HCT116 (cell line): ENCODE measurements at regions not wholly inside any gene's neighbourhood (a gene's known extent, or its start where the extent isn't known, plus 50 kb on each side); places are given as distances from the start of the nearest gene placed in this dataset.

Experiments used
- ATAC-seq: fragments of 200-7000 bp; cut with Tn5 transposase; 2 replicates; pipeline ENCODE4 v1.9.1; 2020; ENCODE audit warnings: mild to moderate bottlenecking, moderate library complexity
- BruUV-seq: library from RNA; stranded (reverse); fragments of 400-500 nt; replicated peaks from 2 replicates; lab custom pipeline; 2021; lab: Mats Ljungman, UMichigan
- CTCF ChIA-PET: fragments of 300-600 bp; sonication (Branson Sonifier 250); formaldehyde crosslinking; loops from one replicate; lab custom pipeline; 2021; ENCODE audit warnings: antibody characterized with exemption; lab: Charles Lee
- POLR2A ChIA-PET: fragments of 300-600, 350-600 bp; sonication (Branson Sonifier 250); formaldehyde crosslinking; loops from one replicate; lab custom pipeline; 2021; ENCODE audit warnings: antibody characterized with exemption; lab: Charles Lee
- RAD21 ChIA-PET, 2 experiments: fragments of 300-600 bp; sonication (Branson Sonifier 250); formaldehyde crosslinking; loops; one replicate each; lab custom pipeline; 2023; ENCODE audit warnings: low total read pairs in 2 of 2; ENCODE audit not compliant: uncharacterized antibody in 2 of 2, unreplicated experiment in 2 of 2, low non-redundant PET in 1 of 2; lab: Charles Lee
- DNase-seq: peaks from one replicate; pipeline ENCODE4 v3.0.0-alpha.2; 2010; ENCODE audit warnings: low read depth, low spot score
- H2AFZ ChIP-seq: fragments of 200-600 bp; shearing (Covaris generic), sonication (generic); 2 replicates; pipeline ENCODE4 v1.6.1; 2017; ENCODE audit warnings: low read depth, mixed run types, mixed read lengths, antibody characterized with exemption, low read length; ENCODE audit not compliant: poor library complexity, severe bottlenecking
- H3K27ac ChIP-seq: 2 replicates; pipeline ENCODE4 v1.5.1; 2012; ENCODE audit warnings: low read depth, low read length
- H3K27me3 ChIP-seq: fragments of 200-600 bp; sonication (generic); 2 replicates; pipeline ENCODE4 v1.6.1; 2016; ENCODE audit warnings: mixed run types, low read length, mixed read lengths; ENCODE audit not compliant: insufficient read depth
- H3K36me3 ChIP-seq, 2 experiments: fragments of 200-500 bp in 1 of 2; fragments of 200-600 bp in 1 of 2; sonication (Bioruptor generic) in 1 of 2; sonication (generic) in 1 of 2; 2 replicates each; pipeline versions ENCODE4 v1.5.1 to v1.6.1; 2014 to 2016; ENCODE audit warnings: low read length in 2 of 2, inconsistent platforms in 1 of 2, mixed read lengths in 1 of 2, mixed run types in 1 of 2; ENCODE audit not compliant: insufficient read depth in 2 of 2, control insufficient read depth in 1 of 2
- H3K4me1 ChIP-seq, 2 experiments: fragments of 200-600 bp in 1 of 2; sonication (generic) in 1 of 2; 2 replicates each; pipeline versions ENCODE4 v1.5.1 to v1.6.1; 2012 to 2017; ENCODE audit warnings: low read length in 2 of 2, inconsistent platforms in 1 of 2, mild to moderate bottlenecking in 1 of 2, mixed read lengths in 1 of 2, mixed run types in 1 of 2, moderate library complexity in 1 of 2; ENCODE audit not compliant: insufficient read depth in 2 of 2, control insufficient read depth in 1 of 2
- H3K4me2 ChIP-seq: fragments of 200-600 bp; sonication (generic); 2 replicates; pipeline ENCODE4 v1.6.1; 2017; ENCODE audit warnings: mixed run types, low read length, mixed read lengths
- H3K4me3 ChIP-seq, 2 experiments: fragments of 200-600 bp in 1 of 2; sonication (generic) in 1 of 2; replicated peaks in 1 of 2; 2 replicates each; pipeline ENCODE4 v1.5.1; 2011 to 2016; ENCODE audit warnings: low read length in 2 of 2, control low read depth in 1 of 2, low read depth in 1 of 2, mild to moderate bottlenecking in 1 of 2, mixed read lengths in 1 of 2, mixed run types in 1 of 2
- H3K79me2 ChIP-seq: fragments of 200-600 bp; sonication (generic); 2 replicates; pipeline ENCODE4 v1.6.1; 2017; ENCODE audit warnings: mild to moderate bottlenecking, mixed run types, low read length, moderate library complexity, mixed read lengths; ENCODE audit not compliant: insufficient read depth
- H3K9ac ChIP-seq: fragments of 200-600 bp; sonication (generic); 2 replicates; pipeline ENCODE4 v1.6.1; 2016; ENCODE audit warnings: low read length, mixed read lengths
- H3K9me2 ChIP-seq: fragments of 200-600 bp; sonication (generic), shearing (Covaris generic); 2 replicates; pipeline ENCODE4 v1.6.1; 2017; ENCODE audit warnings: mixed run types, mild to moderate bottlenecking, moderate library complexity; ENCODE audit not compliant: insufficient read depth
- H3K9me3 ChIP-seq, 2 experiments: fragments of 200-500 bp in 1 of 2; fragments of 200-600 bp in 1 of 2; sonication (Bioruptor generic) in 1 of 2; sonication (generic) in 1 of 2; 2 replicates each; pipeline ENCODE4 v1.6.1; 2014 to 2017; ENCODE audit warnings: low read length in 2 of 2, mixed read lengths in 2 of 2, inconsistent platforms in 1 of 2, low read depth in 1 of 2, mild to moderate bottlenecking in 1 of 2, mixed run types in 1 of 2, moderate library complexity in 1 of 2; ENCODE audit not compliant: control insufficient read depth in 1 of 2, insufficient read depth in 1 of 2
- H4K20me1 ChIP-seq: fragments of 200-600 bp; sonication (generic), shearing (Covaris generic); 2 replicates; pipeline ENCODE4 v1.6.1; 2017; ENCODE audit warnings: mixed run types, mild to moderate bottlenecking, moderate library complexity; ENCODE audit not compliant: insufficient read depth
- CBX3 ChIP-seq: IDR thresholded peaks from 2 replicates; pipeline ENCODE4 v1.6.1; 2012; ENCODE audit warnings: low read depth
- CEBPB ChIP-seq: IDR thresholded peaks from 2 replicates; pipeline ENCODE4 v1.6.1; 2012; ENCODE audit warnings: low read depth
- ELF1 ChIP-seq: IDR thresholded peaks from 2 replicates; pipeline ENCODE4 v1.6.1; 2012; ENCODE audit warnings: low read depth, borderline replicate concordance
- EZH2 ChIP-seq: fragments of 200-600 bp; sonication (generic); IDR thresholded peaks from 2 replicates; pipeline ENCODE4 v1.6.1; 2017; ENCODE audit warnings: antibody characterized with exemption, mixed run types
- POLR2AphosphoS5 ChIP-seq: IDR thresholded peaks from 2 replicates; pipeline ENCODE4 v1.6.1; 2011; ENCODE audit warnings: mild to moderate bottlenecking, low read depth, low read length, moderate library complexity
- RAD21 ChIP-seq: IDR thresholded peaks from 2 replicates; pipeline ENCODE4 v1.6.1; 2012; ENCODE audit warnings: low read depth, mild to moderate bottlenecking
- ZFX ChIP-seq: fragments of 450-650 bp; IDR thresholded peaks from 2 replicates; pipeline ENCODE4 v1.6.1; 2017
- ZNF274 ChIP-seq: fragments of 200-500 bp; sonication (Bioruptor generic); IDR thresholded peaks from 2 replicates; pipeline ENCODE4 v1.6.1; 2014; ENCODE audit warnings: mild to moderate bottlenecking, low read depth, low read length, inconsistent platforms
- intact Hi-C: fragments of 100-400 bp; cut with micrococcal nuclease; formaldehyde crosslinking; loops from 2 replicates; pipeline ENCODE4 v1.10.0; 2022

DNA sequence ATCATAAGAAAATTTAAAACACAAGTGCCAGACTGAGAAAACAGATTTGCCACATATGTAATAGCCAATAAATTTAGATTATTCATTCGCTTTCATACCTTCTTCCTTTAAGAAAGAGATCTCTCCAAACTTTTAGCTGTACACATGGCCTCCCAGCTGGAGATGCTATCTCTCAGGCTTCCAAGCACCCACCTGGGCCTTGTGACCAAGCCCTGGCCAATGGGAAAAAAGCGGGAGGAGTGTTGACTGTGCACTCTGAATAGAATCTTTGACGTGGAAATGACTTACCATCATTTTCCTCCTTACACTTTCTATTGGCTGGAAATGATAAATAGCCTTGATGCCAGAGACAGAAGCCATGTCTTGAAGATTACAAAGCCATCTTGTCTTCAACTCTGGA is 1106.6 kb downstream of the TBL1XR1 start:
- ATAC-seq, result no peak
- Histone ChIP-seq H3K4me3 (no peak overlapping the region), H3K9me2 (no peaks in the 10 kb centered on the region), H4K20me1 (no peaks in the 10 kb centered on the region), H3K27me3 (no peaks in the 10 kb centered on the region), H3K9ac (no peak overlapping the region), H3K9me3 (no peaks in the 10 kb centered on the region), H3K4me1 (no peaks in the 10 kb centered on the region), H3K4me2 (no peak overlapping the region), H3K27ac (no peak overlapping the region), H2AFZ (no peak overlapping the region), H3K36me3 (no peaks in the 10 kb centered on the region), H3K79me2 (no peaks in the 10 kb centered on the region)
- no peak for DNase-seq
- no TSS peak for BruUV-seq
- intact Hi-C loops, result no loop called here
- CTCF ChIA-PET, result no interaction called here
- POLR2A ChIA-PET, result no interaction called here
- no peak for TF ChIP-seq CBX3
- no peak for TF ChIP-seq ELF1
- TF ChIP-seq RAD21, result no peak
- TF ChIP-seq EZH2, result no peak
- no peak for TF ChIP-seq POLR2AphosphoS5
- TF ChIP-seq CEBPB, result no peak
- RAD21 ChIA-PET, result no interaction called here

DNA sequence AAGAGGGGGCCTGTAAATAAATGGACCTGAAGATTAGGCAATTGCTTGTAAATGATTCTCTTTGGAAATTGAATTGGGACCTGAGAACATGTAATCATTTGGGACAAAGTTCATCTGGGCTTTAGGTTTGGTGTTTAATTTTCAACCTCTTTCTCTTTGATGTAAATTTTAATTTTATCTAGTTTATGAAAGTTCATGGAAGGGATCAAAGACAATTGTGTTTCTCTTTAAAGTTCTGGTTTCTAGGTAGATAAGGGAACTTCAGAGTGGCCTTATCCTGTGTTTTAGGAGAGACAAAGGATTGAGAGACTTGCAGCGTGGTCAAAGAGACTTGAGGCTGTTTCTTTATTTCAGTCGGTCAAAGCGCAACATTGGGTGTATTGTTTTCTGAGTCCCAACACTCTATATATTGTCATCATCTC is 1108.3 kb downstream of the TBL1XR1 start:
- TF ChIP-seq EZH2, result no peak
- no peak for TF ChIP-seq ZNF274
- TF ChIP-seq ZFX, result no peak
- TF ChIP-seq ELF1, result no peak
- TF ChIP-seq, all 23 proteins: peak for 0
- Histone ChIP-seq H3K27me3 (no peaks in the 10 kb centered on the region), H3K9me3 (no peaks in the 10 kb centered on the region), H3K4me3 (no peak overlapping the region), H2AFZ (no peak overlapping the region), H4K20me1 (no peaks in the 10 kb centered on the region), H3K79me2 (no peaks in the 10 kb centered on the region), H3K4me1 (no peaks in the 10 kb centered on the region), H3K9ac (no peak overlapping the region), H3K36me3 (no peaks in the 10 kb centered on the region), H3K9me2 (no peaks in the 10 kb centered on the region), H3K27ac (no peak overlapping the region), H3K4me2 (no peak overlapping the region)
- DNase-seq (no peak), ATAC-seq (no peak)
- ChIA-PET CTCF (no interaction called here), POLR2A (no interaction called here), RAD21 (no interaction called here)
- BruUV-seq, result no TSS peak
- intact Hi-C loops, result no loop called here
